GM12878 (cell line): ENCODE measurements at regions not wholly inside any gene's neighbourhood (a gene's known extent, or its start where the extent isn't known, plus 50 kb on each side); places are given as distances from the start of the nearest gene placed in this dataset.

Experiments used
- ATAC-seq: fragments of 200-7000 bp; cut with Tn5 transposase; 3 replicates; pipeline ENCODE4 v1.9.1; 2020; ENCODE audit warnings: mild to moderate bottlenecking, moderate library complexity
- BruUV-seq: library from RNA; stranded (reverse); fragments of 400-500 nt; replicated peaks from 2 replicates; lab custom pipeline; 2021; lab: Mats Ljungman, UMichigan
- CTCF ChIA-PET: fragments of 300-600 bp; sonication (Branson Sonifier 250); formaldehyde crosslinking; extraction: SDS; loops from one replicate; lab custom pipeline; 2021; ENCODE audit warnings: inconsistent platforms; lab: Yijun Ruan, JAX
- POLR2A ChIA-PET: fragments of 350-600 bp; formaldehyde crosslinking; extraction: SDS; loops from one replicate; lab custom pipeline; 2021; ENCODE audit warnings: inconsistent platforms; lab: Charles Lee
- RAD21 ChIA-PET: fragments of 300-600 bp; sonication (Branson Sonifier 250); formaldehyde crosslinking; loops from one replicate; lab custom pipeline; 2023; ENCODE audit warnings: antibody characterized with exemption; ENCODE audit not compliant: unreplicated experiment; lab: Charles Lee
- SMC1A ChIA-PET: fragments of 300-600 bp; sonication (Branson Sonifier 250); formaldehyde crosslinking; loops from one replicate; lab custom pipeline; 2023; ENCODE audit not compliant: unreplicated experiment, uncharacterized antibody; lab: Charles Lee
- DNase-seq: peaks from one replicate; pipeline ENCODE4 v3.0.0-alpha.2; 2011; ENCODE audit warnings: low read depth, low spot score
- FAIRE-seq: peaks from 3 replicates; lab custom pipeline; 2011; peaks lifted over from hg19 to GRCh38; lab: Jason Lieb, UNC
- H2AFZ ChIP-seq: 2 replicates; pipeline ENCODE4 v1.6.0; 2011; ENCODE audit warnings: low read depth, low read length, control low read depth; ENCODE audit not compliant: control insufficient read depth
- H3K27ac ChIP-seq: 2 replicates; pipeline ENCODE4 v1.5.1; 2011; ENCODE audit warnings: control low read depth; ENCODE audit not compliant: control insufficient read depth, insufficient read depth
- H3K27me3 ChIP-seq, 2 experiments: replicated peaks in 1 of 2; 2 replicates each; pipeline versions ENCODE4 v1.6.0 to v1.6.1; 2011; ENCODE audit warnings: low read length in 1 of 2; ENCODE audit not compliant: control insufficient read depth in 2 of 2, insufficient read depth in 2 of 2
- H3K36me3 ChIP-seq, 2 experiments: 2 replicates each; pipeline ENCODE4 v1.5.1; 2011; ENCODE audit warnings: low read length in 1 of 2; ENCODE audit not compliant: control insufficient read depth in 2 of 2, insufficient read depth in 2 of 2
- H3K4me1 ChIP-seq: 2 replicates; pipeline ENCODE4 v1.6.1; 2011; ENCODE audit warnings: mild to moderate bottlenecking, low read length, moderate library complexity, mixed read lengths; ENCODE audit not compliant: control insufficient read depth, insufficient read depth
- H3K4me2 ChIP-seq: 2 replicates; pipeline ENCODE4 v1.6.0; 2011; ENCODE audit warnings: control low read depth; ENCODE audit not compliant: control insufficient read depth, insufficient read depth
- H3K4me3 ChIP-seq: fragments of 200-600 bp; sonication (generic); 2 replicates; pipeline ENCODE4 v1.5.1; 2016
- H3K79me2 ChIP-seq: 2 replicates; pipeline ENCODE4 v1.6.0; 2011; ENCODE audit warnings: low read length; ENCODE audit not compliant: control insufficient read depth, insufficient read depth
- H3K9ac ChIP-seq: 2 replicates; pipeline ENCODE4 v1.8.0; 2011; ENCODE audit warnings: low read length, control low read depth, mixed read lengths; ENCODE audit not compliant: control insufficient read depth, insufficient read depth
- H3K9me3 ChIP-seq: replicated peaks from 3 replicates; pipeline ENCODE4 v1.5.1; 2011; ENCODE audit warnings: mild to moderate bottlenecking, low read length; ENCODE audit not compliant: control insufficient read depth, insufficient read depth
- H4K20me1 ChIP-seq: 2 replicates; pipeline ENCODE4 v1.6.0; 2011; ENCODE audit not compliant: control insufficient read depth, insufficient read depth
- CBX5 ChIP-seq: sonication (generic); IDR thresholded peaks from 2 replicates; pipeline ENCODE4 v1.6.1; 2016; ENCODE audit warnings: low read depth, moderate library complexity, mild to moderate bottlenecking, inconsistent platforms
- EED ChIP-seq: sonication (generic); IDR thresholded peaks from 2 replicates; pipeline ENCODE4 v1.6.1; 2016; ENCODE audit warnings: antibody characterized with exemption, low read depth
- FOS ChIP-seq: IDR thresholded peaks from 3 replicates; pipeline ENCODE4 v1.6.1; 2011; ENCODE audit warnings: borderline replicate concordance; ENCODE audit not compliant: insufficient read length; ENCODE audit errors: extremely low read depth
- GATAD2B ChIP-seq: fragments of 450-650 bp; conservative IDR thresholded peaks from 2 replicates; pipeline ENCODE4 v1.6.1; 2017; ENCODE audit warnings: low read depth, mild to moderate bottlenecking, moderate library complexity
- IKZF2 ChIP-seq, 2 experiments: fragments of 450-650 bp; IDR thresholded peaks; 2 replicates each; pipeline ENCODE4 v1.6.1; 2017; ENCODE audit warnings: mild to moderate bottlenecking in 2 of 2, moderate library complexity in 2 of 2
- JUNB ChIP-seq: IDR thresholded peaks from 2 replicates; pipeline ENCODE4 v1.6.1; 2016; ENCODE audit warnings: antibody characterized with exemption, mild to moderate bottlenecking
- MLLT1 ChIP-seq: fragments of 450-650 bp; IDR thresholded peaks from 2 replicates; pipeline ENCODE4 v1.6.1; 2016; ENCODE audit warnings: mild to moderate bottlenecking
- NFIC ChIP-seq: IDR thresholded peaks from 2 replicates; pipeline ENCODE4 v1.6.1; 2012; ENCODE audit warnings: low read depth, mild to moderate bottlenecking, inconsistent platforms, low read length, moderate library complexity
- NR2C2 ChIP-seq: IDR thresholded peaks from 2 replicates; pipeline ENCODE4 v1.6.1; 2011; ENCODE audit warnings: borderline replicate concordance, low read depth; ENCODE audit not compliant: control insufficient read depth, insufficient read length
- POLR2AphosphoS2 ChIP-seq: IDR thresholded peaks from 2 replicates; pipeline ENCODE4 v1.6.1; 2011; ENCODE audit warnings: low read depth, mild to moderate bottlenecking, low read length, improper control_type of control experiment, moderate library complexity
- ZBTB11 ChIP-seq: fragments of 450-650 bp; formaldehyde crosslinking; IDR thresholded peaks from 2 replicates; pipeline ENCODE4 v1.5.0; 2022; ENCODE audit warnings: mild to moderate bottlenecking, missing genetic modification characterization
- ZBTB4 ChIP-seq: fragments of 450-650 bp; formaldehyde crosslinking; IDR thresholded peaks from 2 replicates; pipeline ENCODE4 v1.4.0; 2022; ENCODE audit warnings: mild to moderate bottlenecking, moderate library complexity
- ZNF217 ChIP-seq: fragments of 450-650 bp; IDR thresholded peaks from 2 replicates; pipeline ENCODE4 v1.6.1; 2017; ENCODE audit warnings: antibody characterized with exemption, mild to moderate bottlenecking
- WGBS: methylation state at CpG from one replicate; pipeline ENCODE4 v1.1.6; 2016; ENCODE audit warnings: low lambda C conversion rate; ENCODE audit not compliant: insufficient replicate concordance, insufficient coverage; ENCODE audit errors: missing lambda C conversion rate; 5-methylcytosine and 5-hydroxymethylcytosine counted together
- in situ Hi-C: fragments of 300-500 bp; cut with MboI; formaldehyde crosslinking; loops from 9 replicates; pipeline ENCODE4 v1.14.3; 2018; ENCODE audit warnings: mixed read lengths
- intact Hi-C: fragments of 100-400 bp; cut with micrococcal nuclease; formaldehyde crosslinking; loops from one replicate; pipeline ENCODE4 v1.14.2; 2022; ENCODE audit not compliant: unreplicated experiment

DNA sequence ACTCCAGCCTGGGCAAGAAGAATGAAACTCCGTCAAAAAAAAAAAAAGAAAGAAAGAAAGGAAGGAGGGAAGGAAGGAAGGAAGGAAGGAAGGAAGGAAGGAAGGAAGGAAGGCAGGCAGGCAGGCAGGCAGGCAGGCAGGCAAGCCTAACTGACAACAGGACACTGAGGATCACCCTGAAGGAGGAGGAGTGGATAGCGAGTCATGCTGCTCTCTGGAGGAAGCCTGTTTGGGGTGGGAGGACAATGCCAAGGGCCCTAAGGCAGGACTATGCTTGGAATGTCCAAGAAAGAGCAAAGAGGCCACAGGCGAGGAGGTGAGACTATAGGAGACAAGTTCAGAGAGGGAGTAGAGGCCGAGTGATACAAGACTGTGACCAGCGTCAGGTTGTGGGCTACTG is 107.0 kb upstream of the PARD3 start:
- DNase-seq (no peak), FAIRE-seq (no peak), ATAC-seq (no peak)
- no peaks in the 10 kb centered on the region for H3K79me2 ChIP-seq
- H3K27me3 ChIP-seq, result no peaks in the 10 kb centered on the region
- in situ Hi-C loops, result no loop called here
- no TSS peak for BruUV-seq
- CTCF ChIA-PET, result no interaction called here
- 30% methylated on average over 4 of the region's 5 CpGs for WGBS
- no peak overlapping the region for H3K4me2 ChIP-seq
- intact Hi-C loops, result no loop called here
- H3K9ac ChIP-seq, result no peak overlapping the region
- no peaks in the 10 kb centered on the region for H3K36me3 ChIP-seq
- POLR2A ChIA-PET, result no interaction called here
- no peak overlapping the region for H2AFZ ChIP-seq
- SMC1A ChIA-PET, result no interaction called here
- no peaks in the 10 kb centered on the region for H3K4me1 ChIP-seq
- RAD21 ChIA-PET, result no interaction called here
- H3K4me3 ChIP-seq, result no peak overlapping the region
- no peak overlapping the region for H3K27ac ChIP-seq
- no peaks in the 10 kb centered on the region for H4K20me1 ChIP-seq
- H3K9me3 ChIP-seq, result no peaks in the 10 kb centered on the region; the same call in 2 of the 3 replicates
- TF ChIP-seq JUNB (no peak), ZBTB4 (no peak), GATAD2B (no peak), IKZF2 (IDR thresholded peaks at IDR 0.05) (no peak), NR2C2 (no peak), FOS (no peak), MLLT1 (no peak), POLR2AphosphoS2 (no peak), ZNF217 (no peak), ZBTB11 (no peak), CBX5 (no peak), NFIC (no peak), EED (no peak)
